Neuronal stem cell (in vitro differentiated cells): ENCODE measurements at regions not wholly inside any gene's neighbourhood (a gene's known extent, or its start where the extent isn't known, plus 50 kb on each side); places are given as distances from the start of the nearest gene placed in this dataset.
A peak's percentile ranks its signal among the peaks of the same experiment; 100 is the strongest.

Experiments
- DNase-seq: peaks from one replicate; pipeline ENCODE4 v3.0.0-alpha.2; 2013; ENCODE audit warnings: low spot score
- H2AFZ ChIP-seq: one replicate; pipeline ENCODE4 v1.6.1; 2013; ENCODE audit warnings: mild to moderate bottlenecking, low read length, inconsistent platforms
- H2AK5ac ChIP-seq: 2 replicates; pipeline ENCODE4 v1.6.1; 2013; ENCODE audit warnings: low read depth, mild to moderate bottlenecking, inconsistent platforms, low read length, moderate library complexity, mixed read lengths
- H2BK120ac ChIP-seq: 2 replicates; pipeline ENCODE4 v1.6.1; 2013; ENCODE audit warnings: low read depth, mild to moderate bottlenecking, inconsistent platforms, low read length, moderate library complexity, mixed read lengths
- H2BK12ac ChIP-seq: one replicate; pipeline ENCODE4 v1.6.1; 2013; ENCODE audit warnings: low read length, inconsistent platforms
- H2BK15ac ChIP-seq: 2 replicates; pipeline ENCODE4 v1.6.1; 2013; ENCODE audit warnings: mild to moderate bottlenecking, low read length, inconsistent platforms, mixed read lengths
- H2BK5ac ChIP-seq: one replicate; pipeline ENCODE4 v1.6.1; 2013; ENCODE audit warnings: inconsistent platforms, mild to moderate bottlenecking, low read length, moderate library complexity
- H3K14ac ChIP-seq: one replicate; pipeline ENCODE4 v1.6.1; 2013; ENCODE audit warnings: low read length, inconsistent platforms
- H3K18ac ChIP-seq: 2 replicates; pipeline ENCODE4 v1.6.1; 2013; ENCODE audit warnings: low read length, inconsistent platforms
- H3K23ac ChIP-seq: 2 replicates; pipeline ENCODE4 v1.6.1; 2013; ENCODE audit warnings: low read depth, mild to moderate bottlenecking, mixed read lengths, low read length, inconsistent platforms; ENCODE audit not compliant: poor library complexity
- H3K27ac ChIP-seq: replicated peaks from 3 replicates; pipeline ENCODE4 v1.5.1; 2013; ENCODE audit warnings: low read length, inconsistent platforms
- H3K27me3 ChIP-seq, 3 experiments: 2 replicates each; pipeline ENCODE4 v1.6.1; 2013; ENCODE audit warnings: low read length in 3 of 3, mild to moderate bottlenecking in 2 of 3, inconsistent platforms in 1 of 3, low read depth in 1 of 3, mixed read lengths in 1 of 3, moderate library complexity in 1 of 3; ENCODE audit not compliant: control insufficient read depth in 3 of 3, insufficient read depth in 3 of 3
- H3K36me3 ChIP-seq, 2 donors: replicated peaks in 1 of 2; 2 replicates each; pipeline ENCODE4 v1.6.1; 2013; ENCODE audit warnings: low read length in 2 of 2; ENCODE audit not compliant: control insufficient read depth in 2 of 2, insufficient read depth in 2 of 2
- H3K4ac ChIP-seq: 2 replicates; pipeline ENCODE4 v1.6.1; 2013; ENCODE audit warnings: inconsistent platforms, mild to moderate bottlenecking, low read length, moderate library complexity
- H3K4me1 ChIP-seq, 2 donors: 1 replicate in 1 of 2; 2 replicates in 1 of 2; pipeline ENCODE4 v1.6.1; 2013; ENCODE audit warnings: low read length in 2 of 2, low read depth in 1 of 2; ENCODE audit not compliant: control insufficient read depth in 2 of 2, insufficient read depth in 1 of 2
- H3K4me2 ChIP-seq: one replicate; pipeline ENCODE4 v1.6.1; 2013; ENCODE audit warnings: mild to moderate bottlenecking, low read length, inconsistent platforms; ENCODE audit not compliant: insufficient read depth, poor library complexity, severe bottlenecking
- H3K4me3 ChIP-seq, 2 donors: 2 replicates each; pipeline ENCODE4 v1.5.1; 2013; ENCODE audit warnings: low read length in 2 of 2, mild to moderate bottlenecking in 2 of 2, inconsistent platforms in 1 of 2, moderate library complexity in 1 of 2
- H3K79me1 ChIP-seq: one replicate; pipeline ENCODE4 v1.6.1; 2013; ENCODE audit warnings: low read depth, mild to moderate bottlenecking, inconsistent platforms, low read length, moderate library complexity
- H3K9ac ChIP-seq: one replicate; pipeline ENCODE4 v1.6.1; 2013; ENCODE audit warnings: mild to moderate bottlenecking, low read depth, low read length, inconsistent platforms; ENCODE audit not compliant: poor library complexity
- H3K9me3 ChIP-seq, 2 donors: replicated peaks in 1 of 2; 2 replicates each; pipeline versions ENCODE3 to v1.6.1; 2013; ENCODE audit warnings: low read length in 2 of 2, mild to moderate bottlenecking in 2 of 2, inconsistent platforms in 1 of 2, low read depth in 1 of 2, mixed read lengths in 1 of 2, moderate library complexity in 1 of 2; ENCODE audit not compliant: control insufficient read depth in 2 of 2, insufficient read depth in 1 of 2
- H4K8ac ChIP-seq: one replicate; pipeline ENCODE4 v1.6.1; 2013; ENCODE audit warnings: low read depth, mild to moderate bottlenecking, inconsistent platforms, low read length, moderate library complexity
- H4K91ac ChIP-seq: one replicate; pipeline ENCODE4 v1.6.1; 2013; ENCODE audit warnings: low read length, low read depth, mild to moderate bottlenecking, inconsistent platforms; ENCODE audit not compliant: poor library complexity
- WGBS, 2 donors: extraction: QIAGEN DNeasy Blood & Tissue Kit; methylation state at CpG; one replicate each; pipeline ENCODE4 v1.1.7; 2013; ENCODE audit warnings: missing lambda C conversion rate in 2 of 2, mixed read lengths in 1 of 2; ENCODE audit not compliant: insufficient read length in 2 of 2, insufficient replicate concordance in 1 of 2; ENCODE audit errors: extremely low coverage in 2 of 2; 5-methylcytosine and 5-hydroxymethylcytosine counted together

DNA sequence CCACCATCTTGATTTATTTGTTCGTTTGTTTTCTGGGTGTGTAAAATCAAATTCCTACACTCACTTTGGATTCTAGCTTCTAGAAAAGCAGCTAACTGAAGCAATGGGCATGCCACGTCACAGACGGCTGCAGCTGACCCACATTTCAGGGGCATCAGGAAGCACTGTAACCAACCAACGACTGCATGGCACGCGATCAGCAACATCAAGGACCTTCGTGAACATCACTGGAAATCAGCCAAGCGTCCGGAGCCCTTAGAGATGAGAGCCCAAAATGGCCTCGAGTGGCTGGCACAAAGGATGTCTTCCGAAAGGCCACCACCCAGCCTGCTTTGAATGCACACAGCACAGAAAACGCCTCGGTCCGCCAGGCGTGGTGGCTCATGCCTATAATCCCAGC is 191.1 kb downstream of the OLFM1 start:
- H3K4me1 ChIP-seq = no peaks in the 10 kb centered on the region
- WGBS, 2 donors = no CpG with 5 or more reads among the region's 15 CpGs

DNA sequence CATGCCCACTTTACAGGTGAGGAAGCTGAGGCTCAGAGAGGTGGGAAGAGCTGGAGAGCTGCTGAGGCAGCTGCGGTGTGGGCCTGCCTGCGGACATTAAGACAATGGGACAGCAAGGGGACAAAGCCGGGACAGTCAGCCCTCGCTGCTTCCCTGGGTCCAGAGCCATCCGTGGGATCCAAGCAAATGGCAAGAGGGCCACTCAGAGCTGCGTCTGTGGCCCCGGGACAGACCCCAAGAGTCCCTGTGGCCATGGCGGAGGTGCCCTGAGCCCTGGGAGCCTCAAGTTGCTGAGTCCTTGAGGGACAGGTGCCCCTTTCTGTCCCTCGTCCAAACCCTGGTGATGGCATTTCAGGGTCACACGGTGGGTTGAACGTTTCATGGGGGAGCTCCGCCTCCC is 191.9 kb downstream of the OLFM1 start:
- no peak overlapping the region for H4K8ac ChIP-seq
- H2AFZ ChIP-seq = no peak overlapping the region
- peak overlapping the region; percentile 17 for H3K14ac ChIP-seq
- H3K9ac ChIP-seq = no peak overlapping the region
- peak overlapping the region; percentile 74 for H2AK5ac ChIP-seq
- H3K4me1 ChIP-seq = no peaks in the 10 kb centered on the region
- peak overlapping the region; percentile 28 for H3K4ac ChIP-seq
- H2BK12ac ChIP-seq = no peak overlapping the region
- H3K36me3 ChIP-seq = no peaks in the 10 kb centered on the region
- no peaks in the 10 kb centered on the region for H3K9me3 ChIP-seq
- no peak overlapping the region for H3K18ac ChIP-seq
- peaks cover 1% of the 10 kb centered on the region for H3K79me1 ChIP-seq
- H3K23ac ChIP-seq = peak overlapping the region; percentile 47
- H3K4me3 ChIP-seq = no peak overlapping the region
- peak overlapping the region; percentile 19 for H2BK15ac ChIP-seq
- peaks cover 0 to 5% (median 0%) of the 10 kb centered on the region in 3 experiments for H3K27me3 ChIP-seq
- WGBS, 2 donors = no CpG with 5 or more reads among the region's 12 CpGs
- H2BK120ac ChIP-seq = peak overlapping the region; percentile 35
- no peak overlapping the region for H4K91ac ChIP-seq
- H3K4me2 ChIP-seq = no peak overlapping the region
- DNase-seq = no peak
- H3K27ac ChIP-seq = no peak overlapping the region
- peak overlapping the region; percentile 83 for H2BK5ac ChIP-seq

More for the DNA sequence above, 191.1 kb downstream of the OLFM1 start:
- Histone ChIP-seq H3K4ac (no peak overlapping the region), H3K4me2 (no peak overlapping the region), H2BK5ac (no peak overlapping the region), H3K79me1 (peaks cover 1% of the 10 kb centered on the region), H2AFZ (no peak overlapping the region), H3K9me3 (no peaks in the 10 kb centered on the region), H3K27ac (no peak overlapping the region), H3K36me3 (no peaks in the 10 kb centered on the region), H3K23ac (no peak overlapping the region), H2BK12ac (no peak overlapping the region), H4K8ac (no peak overlapping the region), H3K4me3 (no peak overlapping the region), H2BK15ac (no peak overlapping the region), H4K91ac (no peak overlapping the region), H3K9ac (no peak overlapping the region), H2AK5ac (no peak overlapping the region), H3K27me3 (peaks cover 0 to 5% (median 0%) of the 10 kb centered on the region in 3 experiments), H2BK120ac (no peak overlapping the region), H3K14ac (no peak overlapping the region), H3K18ac (peak overlapping the region; percentile 19)
- no peak for DNase-seq

DNA sequence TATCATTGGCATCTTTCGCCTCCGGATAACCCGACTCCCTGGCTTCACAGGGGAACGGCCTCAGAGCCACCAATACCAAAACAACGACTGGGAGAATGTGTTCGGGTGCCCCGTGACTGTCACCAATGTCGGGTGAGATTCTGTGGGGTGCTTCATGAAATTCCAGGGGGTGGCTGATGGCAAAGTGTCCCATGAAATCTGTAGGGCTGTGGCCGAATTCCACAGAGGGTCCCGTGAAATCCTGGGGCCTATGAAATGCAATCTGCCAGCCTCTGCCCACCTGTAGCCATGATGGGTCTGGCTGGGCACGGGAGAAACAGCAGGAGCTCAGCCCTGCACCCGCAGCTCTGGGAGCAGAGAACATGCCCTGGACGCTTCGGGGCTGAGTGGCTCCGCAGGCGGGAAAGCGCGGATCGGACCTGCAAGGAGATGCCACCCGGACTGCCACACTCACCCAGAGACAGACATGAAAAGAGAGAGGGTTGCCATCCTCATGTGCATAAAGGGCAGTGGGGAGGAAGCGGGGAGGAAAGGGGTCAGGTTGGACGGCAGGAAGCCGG is 192.4 kb downstream of the OLFM1 start:
- Histone ChIP-seq H3K4me2 (no peak overlapping the region), H3K27ac (no peak overlapping the region), H3K9me3 (no peaks in the 10 kb centered on the region), H3K4ac (no peak overlapping the region), H2BK12ac (no peak overlapping the region), H3K9ac (peak overlapping the region; percentile 3), H3K79me1 (peaks cover 1% of the 10 kb centered on the region), H3K4me3 (no peak overlapping the region), H3K18ac (peak overlapping the region; percentile 40), H2BK5ac (peak overlapping the region; percentile 76), H3K27me3 (peaks cover 0 to 5% (median 0%) of the 10 kb centered on the region in 3 experiments), H3K4me1 (peaks cover 0 to under 1% of the 10 kb centered on the region in 2 donors), H3K14ac (peak overlapping the region; percentile 90), H2AK5ac (peak overlapping the region; percentile 74), H2BK120ac (peak overlapping the region; percentile 35), H3K36me3 (no peaks in the 10 kb centered on the region), H2BK15ac (no peak overlapping the region), H4K8ac (no peak overlapping the region), H4K91ac (no peak overlapping the region), H3K23ac (no peak overlapping the region), H2AFZ (no peak overlapping the region)
- WGBS, 2 donors = no CpG with 5 or more reads among the region's 23 CpGs
- DNase-seq = no peak

DNA sequence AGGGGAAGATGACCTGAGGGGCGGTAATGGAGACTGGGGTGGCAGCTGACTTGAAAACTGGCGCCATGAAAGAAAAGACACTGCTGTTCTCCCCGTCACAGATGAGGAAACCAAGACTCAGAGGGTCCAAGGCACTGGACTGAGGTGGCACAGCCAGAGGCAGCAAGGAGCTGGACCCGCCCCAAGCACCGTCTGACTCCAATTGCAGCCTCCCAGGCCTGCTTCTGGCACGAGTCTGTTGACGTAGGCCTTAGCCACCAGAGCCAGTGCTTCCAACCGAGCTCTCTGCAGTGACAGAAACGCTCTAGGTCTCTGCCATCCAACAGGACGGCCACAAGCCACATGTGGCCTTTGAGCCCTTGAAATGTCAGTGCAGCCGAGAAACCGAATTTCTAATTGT is 193.2 kb downstream of the OLFM1 start:
- H3K18ac ChIP-seq = no peak overlapping the region
- H2BK5ac ChIP-seq = peak overlapping the region; percentile 76
- H4K91ac ChIP-seq = no peak overlapping the region
- no peak overlapping the region for H3K4me3 ChIP-seq
- no peak overlapping the region for H2AFZ ChIP-seq
- H3K4ac ChIP-seq = no peak overlapping the region
- no peak overlapping the region for H3K23ac ChIP-seq
- peaks cover 0 to 5% (median 0%) of the 10 kb centered on the region in 3 experiments for H3K27me3 ChIP-seq
- WGBS, 2 donors = no CpG with 5 or more reads among the region's 12 CpGs
- H3K4me1 ChIP-seq = peaks cover 0 to 2% of the 10 kb centered on the region in 2 donors
- no peak overlapping the region for H2AK5ac ChIP-seq
- H3K9ac ChIP-seq = no peak overlapping the region
- H2BK12ac ChIP-seq = no peak overlapping the region
- no peak for DNase-seq
- H3K4me2 ChIP-seq = no peak overlapping the region
- no peak overlapping the region for H4K8ac ChIP-seq
- peak overlapping the region; percentile 90 for H3K14ac ChIP-seq
- no peaks in the 10 kb centered on the region for H3K36me3 ChIP-seq
- no peak overlapping the region for H3K27ac ChIP-seq
- no peaks in the 10 kb centered on the region for H3K9me3 ChIP-seq
- no peak overlapping the region for H2BK15ac ChIP-seq
- H2BK120ac ChIP-seq = no peak overlapping the region
- peaks cover 1% of the 10 kb centered on the region for H3K79me1 ChIP-seq
